ENCODE measurements at regions not wholly inside any gene's neighbourhood (a gene's known extent, or its start where the extent isn't known, plus 50 kb on each side); places are given as distances from the start of the nearest gene placed in this dataset.

DNA sequence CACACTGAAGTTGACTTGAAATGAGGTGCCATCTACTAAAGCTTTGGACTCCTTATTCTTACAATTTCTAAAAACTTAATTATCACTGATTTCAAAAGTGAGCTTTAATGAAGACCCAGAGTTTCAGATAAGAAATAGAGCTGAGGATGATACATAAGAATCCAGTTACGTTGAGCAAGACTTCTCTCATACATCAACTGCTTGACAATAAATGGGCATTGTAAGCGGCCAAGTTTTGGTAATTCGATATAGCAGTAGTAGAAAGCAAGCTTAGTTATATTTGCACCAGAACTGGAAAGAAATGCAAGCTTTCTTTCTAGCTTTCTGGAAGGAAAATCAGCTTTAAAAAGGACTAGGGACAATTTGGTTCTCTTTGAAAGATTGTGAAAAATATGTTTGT is 1359.6 kb downstream of the FSCB start:
- H3K4me3 ChIP-seq (ENCODE audit: low read depth, low read length) = no peak overlapping the region
- no peak for TF ChIP-seq MYC (IDR thresholded peaks at IDR 0.05; ENCODE audit: low read depth, low read length)
- TF ChIP-seq, protein P1, sequence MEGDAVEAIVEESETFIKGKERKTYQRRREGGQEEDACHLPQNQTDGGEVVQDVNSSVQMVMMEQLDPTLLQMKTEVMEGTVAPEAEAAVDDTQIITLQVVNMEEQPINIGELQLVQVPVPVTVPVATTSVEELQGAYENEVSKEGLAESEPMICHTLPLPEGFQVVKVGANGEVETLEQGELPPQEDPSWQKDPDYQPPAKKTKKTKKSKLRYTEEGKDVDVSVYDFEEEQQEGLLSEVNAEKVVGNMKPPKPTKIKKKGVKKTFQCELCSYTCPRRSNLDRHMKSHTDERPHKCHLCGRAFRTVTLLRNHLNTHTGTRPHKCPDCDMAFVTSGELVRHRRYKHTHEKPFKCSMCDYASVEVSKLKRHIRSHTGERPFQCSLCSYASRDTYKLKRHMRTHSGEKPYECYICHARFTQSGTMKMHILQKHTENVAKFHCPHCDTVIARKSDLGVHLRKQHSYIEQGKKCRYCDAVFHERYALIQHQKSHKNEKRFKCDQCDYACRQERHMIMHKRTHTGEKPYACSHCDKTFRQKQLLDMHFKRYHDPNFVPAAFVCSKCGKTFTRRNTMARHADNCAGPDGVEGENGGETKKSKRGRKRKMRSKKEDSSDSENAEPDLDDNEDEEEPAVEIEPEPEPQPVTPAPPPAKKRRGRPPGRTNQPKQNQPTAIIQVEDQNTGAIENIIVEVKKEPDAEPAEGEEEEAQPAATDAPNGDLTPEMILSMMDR (IDR thresholded peaks at IDR 0.05; ENCODE audit: low read depth, low read length) = no peak
- no peak for TF ChIP-seq POLR2A (IDR thresholded peaks at IDR 0.05; ENCODE audit: extremely low read depth, insufficient read length)
- TF ChIP-seq, protein P2, sequence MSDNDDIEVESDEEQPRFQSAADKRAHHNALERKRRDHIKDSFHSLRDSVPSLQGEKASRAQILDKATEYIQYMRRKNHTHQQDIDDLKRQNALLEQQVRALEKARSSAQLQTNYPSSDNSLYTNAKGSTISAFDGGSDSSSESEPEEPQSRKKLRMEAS (IDR thresholded peaks at IDR 0.05; ENCODE audit: low read depth, low read length) = no peak
- DNase-seq (ENCODE audit: low read depth) = no peak

DNA sequence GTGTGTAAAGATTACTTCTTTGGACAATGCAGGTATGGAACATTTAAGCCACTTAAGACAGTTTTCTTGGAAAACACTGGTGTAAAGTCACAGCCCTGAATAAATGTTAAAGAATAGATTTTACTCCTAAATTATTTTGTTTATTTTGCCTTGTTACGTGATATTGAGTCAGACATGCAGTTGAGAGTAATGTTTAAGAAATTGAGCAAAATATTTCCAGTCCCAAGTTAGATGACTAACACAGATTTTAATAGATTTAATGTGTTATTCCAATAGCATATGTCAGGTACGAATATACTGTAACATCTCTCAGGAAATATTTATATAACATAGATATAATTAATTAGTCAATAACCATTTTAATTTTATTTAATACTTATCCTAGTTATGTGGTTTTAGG is 1361.7 kb downstream of the FSCB start:
- H3K4me3 ChIP-seq (ENCODE audit: low read depth, low read length) = no peak overlapping the region
- TF ChIP-seq MYC (IDR thresholded peaks at IDR 0.05; ENCODE audit: low read depth, low read length) (no peak), POLR2A (IDR thresholded peaks at IDR 0.05; ENCODE audit: extremely low read depth, insufficient read length) (no peak)
- TF ChIP-seq, protein P1 (IDR thresholded peaks at IDR 0.05; ENCODE audit: low read depth, low read length) = no peak
- TF ChIP-seq, protein P2 (IDR thresholded peaks at IDR 0.05; ENCODE audit: low read depth, low read length) = no peak
- DNase-seq (ENCODE audit: low read depth) = no peak

DNA sequence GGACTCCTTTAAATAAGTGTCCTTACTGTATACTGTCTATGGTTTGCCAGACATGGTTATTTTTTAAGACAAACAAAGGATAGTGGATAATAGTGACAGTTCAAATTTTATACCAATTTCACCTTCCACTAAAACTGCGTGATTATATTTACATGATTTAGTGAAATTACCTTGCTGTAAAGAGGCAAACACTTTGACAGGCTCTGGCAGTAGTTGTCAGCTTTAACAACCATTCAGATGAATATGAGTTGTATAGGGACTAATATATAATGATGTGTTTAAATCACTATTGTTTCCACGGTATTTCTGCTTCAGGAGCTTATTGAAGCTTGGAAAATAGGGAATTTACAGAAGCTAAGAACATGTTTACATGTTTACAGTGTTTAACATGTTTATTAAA is 1364.0 kb downstream of the FSCB start:
- TF ChIP-seq POLR2A (IDR thresholded peaks at IDR 0.05; ENCODE audit: extremely low read depth, insufficient read length) (no peak), MYC (IDR thresholded peaks at IDR 0.05; ENCODE audit: low read depth, low read length) (no peak)
- TF ChIP-seq, protein P2 (IDR thresholded peaks at IDR 0.05; ENCODE audit: low read depth, low read length) = no peak
- TF ChIP-seq, protein P1 (IDR thresholded peaks at IDR 0.05; ENCODE audit: low read depth, low read length) = no peak
- H3K4me3 ChIP-seq (ENCODE audit: low read depth, low read length) = no peak overlapping the region
- DNase-seq (ENCODE audit: low read depth) = no peak

DNA sequence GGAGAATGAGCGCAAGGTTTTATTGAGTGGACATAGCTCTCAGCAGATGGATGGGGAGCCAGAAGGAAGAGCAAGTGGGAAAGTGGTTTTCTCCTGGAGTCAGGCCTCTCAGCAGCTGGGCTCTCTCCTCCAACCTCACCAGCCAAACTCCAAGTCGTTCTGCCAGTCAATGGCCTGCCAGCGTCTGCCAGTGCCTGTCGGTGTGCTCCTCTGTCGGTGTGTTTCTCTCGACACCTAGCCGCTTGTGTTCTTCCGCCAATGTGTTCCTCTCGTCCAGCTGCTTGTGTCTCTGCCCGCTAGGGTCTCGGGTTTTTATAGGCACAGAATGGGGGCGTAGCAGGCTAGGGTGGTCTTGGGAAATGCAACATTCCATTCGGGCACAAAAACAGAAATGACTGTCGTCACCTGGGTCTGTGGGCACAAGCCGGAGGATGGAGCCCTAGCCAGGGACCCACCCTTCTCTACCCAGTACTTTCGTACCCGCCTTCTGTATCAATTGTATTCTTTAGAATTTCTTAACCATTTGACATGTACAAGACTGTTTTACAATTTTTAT is 1365.4 kb downstream of the FSCB start:
- no peak for DNase-seq (ENCODE audit: low read depth)
- no peak overlapping the region for H3K4me3 ChIP-seq (ENCODE audit: low read depth, low read length)
- TF ChIP-seq, protein P2 (IDR thresholded peaks at IDR 0.05; ENCODE audit: low read depth, low read length) = no peak
- TF ChIP-seq MYC (IDR thresholded peaks at IDR 0.05; ENCODE audit: low read depth, low read length) = no peak
- no peak for TF ChIP-seq POLR2A (IDR thresholded peaks at IDR 0.05; ENCODE audit: extremely low read depth, insufficient read length)
- TF ChIP-seq, protein P1 (IDR thresholded peaks at IDR 0.05; ENCODE audit: low read depth, low read length) = no peak

DNA sequence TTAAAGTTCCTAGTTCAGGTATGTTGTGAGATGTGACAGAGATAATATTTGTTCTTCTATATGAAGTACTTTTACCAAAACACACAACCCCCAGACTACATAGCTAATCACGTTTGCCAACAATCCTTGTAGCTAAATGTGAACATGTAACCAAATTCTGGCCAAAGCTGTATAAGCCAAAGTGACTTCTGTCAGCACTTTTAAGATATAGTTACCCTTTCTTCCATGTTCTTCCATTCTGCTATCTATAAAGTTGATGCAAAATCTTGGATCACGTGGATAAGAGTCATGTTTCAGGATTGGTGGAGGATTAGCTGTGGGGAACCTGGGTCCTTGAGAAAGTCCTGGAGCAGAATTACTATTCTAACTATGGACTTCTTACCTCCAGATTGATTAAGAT is 1366.6 kb downstream of the FSCB start:
- TF ChIP-seq, protein P1 (IDR thresholded peaks at IDR 0.05; ENCODE audit: low read depth, low read length) = no peak
- TF ChIP-seq POLR2A (IDR thresholded peaks at IDR 0.05; ENCODE audit: extremely low read depth, insufficient read length) = no peak
- TF ChIP-seq, protein P2 (IDR thresholded peaks at IDR 0.05; ENCODE audit: low read depth, low read length) = no peak
- no peak for TF ChIP-seq MYC (IDR thresholded peaks at IDR 0.05; ENCODE audit: low read depth, low read length)
- H3K4me3 ChIP-seq (ENCODE audit: low read depth, low read length) = no peak overlapping the region
- DNase-seq (ENCODE audit: low read depth) = no peak

Data from NB4 (cell line).